SK-N-SH treated with all-trans-retinoic acid at 6 μM for 48 hours (cell line): ENCODE measurements at regions not wholly inside any gene's neighbourhood (a gene's known extent, or its start where the extent isn't known, plus 50 kb on each side); places are given as distances from the start of the nearest gene placed in this dataset.

Experiments used
- ARNTL ChIP-seq: fragments of 450-650 bp; formaldehyde crosslinking; IDR thresholded peaks from 2 replicates; pipeline ENCODE4 v1.5.0; 2020; ENCODE audit warnings: low read depth, mild to moderate bottlenecking, moderate library complexity, borderline replicate concordance
- CSRNP3 ChIP-seq: fragments of 250-450 bp; sonication (Bioruptor Pico); IDR thresholded peaks from 2 replicates; pipeline ENCODE4 v1.5.1; 2021; ENCODE audit warnings: mild to moderate bottlenecking, moderate library complexity
- ISL1 ChIP-seq: fragments of 250-450 bp; sonication (Bioruptor Pico); IDR thresholded peaks from 2 replicates; pipeline ENCODE4 v2.1.2; 2022; ENCODE audit warnings: mild to moderate bottlenecking, moderate library complexity
- SNAI2 ChIP-seq: fragments of 250-450 bp; sonication (Bioruptor Pico); IDR thresholded peaks from 2 replicates; pipeline ENCODE4 v1.5.0; 2020; ENCODE audit warnings: mild to moderate bottlenecking, moderate library complexity
- TCF4 ChIP-seq: fragments of 250-450 bp; sonication (Bioruptor Pico); IDR thresholded peaks from 2 replicates; pipeline ENCODE4 v1.8.0; 2021; ENCODE audit warnings: mild to moderate bottlenecking, moderate library complexity, borderline replicate concordance
- ZFP30 ChIP-seq: fragments of 450-650 bp; formaldehyde crosslinking; IDR thresholded peaks from 2 replicates; pipeline ENCODE4 v1.5.0; 2022; ENCODE audit warnings: mild to moderate bottlenecking, moderate library complexity
- ZNF565 ChIP-seq: fragments of 450-650 bp; formaldehyde crosslinking; conservative IDR thresholded peaks from 2 replicates; pipeline ENCODE4 v1.5.0; 2020; ENCODE audit warnings: low read depth, mild to moderate bottlenecking, moderate library complexity
- ZNF8 ChIP-seq: fragments of 450-650 bp; formaldehyde crosslinking; IDR thresholded peaks from 2 replicates; pipeline ENCODE4 v1.5.0; 2020; ENCODE audit warnings: mild to moderate bottlenecking, moderate library complexity
- TF ChIP-seq, protein P1 (sequence below): fragments of 250-450 bp; sonication (Bioruptor Pico); IDR thresholded peaks from 2 replicates; pipeline ENCODE4 v1.5.1; 2020; ENCODE audit warnings: low read depth, mild to moderate bottlenecking, moderate library complexity
- TF ChIP-seq, protein P2 (sequence below): fragments of 250-450 bp; sonication (Bioruptor Pico); IDR thresholded peaks from 2 replicates; pipeline ENCODE4 v1.5.0; 2020; ENCODE audit warnings: mild to moderate bottlenecking, moderate library complexity

- TF ChIP-seq SNAI2 (no peak), ISL1 (CRISPR knock-in tag) (no peak), CSRNP3 (no peak), ZNF8 (CRISPR knock-in tag) (no peak), ZFP30 (CRISPR knock-in tag) (no peak), TCF4 (CRISPR knock-in tag) (no peak), ZNF565 (no peak), ARNTL (CRISPR knock-in tag) (no peak)
- TF ChIP-seq, protein P1, sequence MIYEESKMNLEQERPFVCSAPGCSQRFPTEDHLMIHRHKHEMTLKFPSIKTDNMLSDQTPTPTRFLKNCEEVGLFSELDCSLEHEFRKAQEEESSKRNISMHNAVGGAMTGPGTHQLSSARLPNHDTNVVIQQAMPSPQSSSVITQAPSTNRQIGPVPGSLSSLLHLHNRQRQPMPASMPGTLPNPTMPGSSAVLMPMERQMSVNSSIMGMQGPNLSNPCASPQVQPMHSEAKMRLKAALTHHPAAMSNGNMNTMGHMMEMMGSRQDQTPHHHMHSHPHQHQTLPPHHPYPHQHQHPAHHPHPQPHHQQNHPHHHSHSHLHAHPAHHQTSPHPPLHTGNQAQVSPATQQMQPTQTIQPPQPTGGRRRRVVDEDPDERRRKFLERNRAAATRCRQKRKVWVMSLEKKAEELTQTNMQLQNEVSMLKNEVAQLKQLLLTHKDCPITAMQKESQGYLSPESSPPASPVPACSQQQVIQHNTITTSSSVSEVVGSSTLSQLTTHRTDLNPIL (CRISPR knock-in tag): no peak
- TF ChIP-seq, protein P2, sequence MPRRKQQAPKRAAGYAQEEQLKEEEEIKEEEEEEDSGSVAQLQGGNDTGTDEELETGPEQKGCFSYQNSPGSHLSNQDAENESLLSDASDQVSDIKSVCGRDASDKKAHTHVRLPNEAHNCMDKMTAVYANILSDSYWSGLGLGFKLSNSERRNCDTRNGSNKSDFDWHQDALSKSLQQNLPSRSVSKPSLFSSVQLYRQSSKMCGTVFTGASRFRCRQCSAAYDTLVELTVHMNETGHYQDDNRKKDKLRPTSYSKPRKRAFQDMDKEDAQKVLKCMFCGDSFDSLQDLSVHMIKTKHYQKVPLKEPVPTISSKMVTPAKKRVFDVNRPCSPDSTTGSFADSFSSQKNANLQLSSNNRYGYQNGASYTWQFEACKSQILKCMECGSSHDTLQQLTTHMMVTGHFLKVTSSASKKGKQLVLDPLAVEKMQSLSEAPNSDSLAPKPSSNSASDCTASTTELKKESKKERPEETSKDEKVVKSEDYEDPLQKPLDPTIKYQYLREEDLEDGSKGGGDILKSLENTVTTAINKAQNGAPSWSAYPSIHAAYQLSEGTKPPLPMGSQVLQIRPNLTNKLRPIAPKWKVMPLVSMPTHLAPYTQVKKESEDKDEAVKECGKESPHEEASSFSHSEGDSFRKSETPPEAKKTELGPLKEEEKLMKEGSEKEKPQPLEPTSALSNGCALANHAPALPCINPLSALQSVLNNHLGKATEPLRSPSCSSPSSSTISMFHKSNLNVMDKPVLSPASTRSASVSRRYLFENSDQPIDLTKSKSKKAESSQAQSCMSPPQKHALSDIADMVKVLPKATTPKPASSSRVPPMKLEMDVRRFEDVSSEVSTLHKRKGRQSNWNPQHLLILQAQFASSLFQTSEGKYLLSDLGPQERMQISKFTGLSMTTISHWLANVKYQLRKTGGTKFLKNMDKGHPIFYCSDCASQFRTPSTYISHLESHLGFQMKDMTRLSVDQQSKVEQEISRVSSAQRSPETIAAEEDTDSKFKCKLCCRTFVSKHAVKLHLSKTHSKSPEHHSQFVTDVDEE (CRISPR knock-in tag): no peak
Observed at GRCh38 chr11:91470656-91471055, 754.0 kb upstream of the FAT3 start.
